Adipocyte (in vitro differentiated cells): ENCODE measurements at regions not wholly inside any gene's neighbourhood (a gene's known extent, or its start where the extent isn't known, plus 50 kb on each side); places are given as distances from the start of the nearest gene placed in this dataset.

Experiments used
- DNase-seq: peaks from one replicate; pipeline ENCODE4 v3.0.0-alpha.2; 2015; ENCODE audit warnings: low read depth
- H3K27me3 ChIP-seq: replicated peaks from 2 replicates; pipeline ENCODE4 v1.7.0; 2013; ENCODE audit warnings: mild to moderate bottlenecking, low read length, moderate library complexity; ENCODE audit not compliant: control insufficient read depth, insufficient read depth
- H3K36me3 ChIP-seq: 2 replicates; pipeline ENCODE4 v1.7.0; 2013; ENCODE audit warnings: low read length, mild to moderate bottlenecking, moderate library complexity; ENCODE audit not compliant: control insufficient read depth, insufficient read depth, severe bottlenecking
- H3K4me1 ChIP-seq: 2 replicates; pipeline ENCODE4 v1.7.0; 2013; ENCODE audit warnings: mild to moderate bottlenecking, low read length, moderate library complexity; ENCODE audit not compliant: control insufficient read depth, insufficient read depth
- H3K4me3 ChIP-seq: 2 replicates; pipeline ENCODE4 v1.7.0; 2013; ENCODE audit warnings: mild to moderate bottlenecking, low read length, moderate library complexity
- H3K9ac ChIP-seq: 2 replicates; pipeline ENCODE4 v1.7.0; 2013; ENCODE audit warnings: mild to moderate bottlenecking, low read length, moderate library complexity
- H3K9me3 ChIP-seq: 2 replicates; pipeline ENCODE4 v1.7.0; 2013; ENCODE audit warnings: mild to moderate bottlenecking, low read length, moderate library complexity; ENCODE audit not compliant: control insufficient read depth

DNA sequence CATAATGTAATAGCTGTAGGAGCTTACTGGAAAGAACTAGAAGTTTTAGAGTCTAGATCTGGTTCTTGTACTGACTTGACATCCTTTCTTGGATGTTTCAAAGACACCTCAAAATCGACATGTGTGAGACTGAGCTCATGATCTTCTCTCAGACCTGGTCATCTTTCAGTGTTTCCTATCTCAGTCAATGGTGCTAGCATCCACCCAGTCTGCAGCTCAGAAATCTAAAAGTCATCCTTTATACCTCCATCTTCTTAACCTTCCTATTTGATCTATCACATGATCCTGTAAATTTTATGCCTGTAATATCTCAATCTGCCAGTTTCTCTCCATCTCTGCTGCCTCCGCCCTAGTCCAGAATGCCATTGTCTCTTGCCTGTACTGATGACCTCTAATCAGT lies 301.9 kb upstream of the PITX2 start:
- no peak overlapping the region for H3K9ac ChIP-seq
- no peaks in the 10 kb centered on the region for H3K9me3 ChIP-seq
- DNase-seq, result no peak
- H3K4me3 ChIP-seq, result no peak overlapping the region
- H3K27me3 ChIP-seq, result no peaks in the 10 kb centered on the region
- peaks cover 6% of the 10 kb centered on the region for H3K4me1 ChIP-seq
- no peaks in the 10 kb centered on the region for H3K36me3 ChIP-seq

DNA sequence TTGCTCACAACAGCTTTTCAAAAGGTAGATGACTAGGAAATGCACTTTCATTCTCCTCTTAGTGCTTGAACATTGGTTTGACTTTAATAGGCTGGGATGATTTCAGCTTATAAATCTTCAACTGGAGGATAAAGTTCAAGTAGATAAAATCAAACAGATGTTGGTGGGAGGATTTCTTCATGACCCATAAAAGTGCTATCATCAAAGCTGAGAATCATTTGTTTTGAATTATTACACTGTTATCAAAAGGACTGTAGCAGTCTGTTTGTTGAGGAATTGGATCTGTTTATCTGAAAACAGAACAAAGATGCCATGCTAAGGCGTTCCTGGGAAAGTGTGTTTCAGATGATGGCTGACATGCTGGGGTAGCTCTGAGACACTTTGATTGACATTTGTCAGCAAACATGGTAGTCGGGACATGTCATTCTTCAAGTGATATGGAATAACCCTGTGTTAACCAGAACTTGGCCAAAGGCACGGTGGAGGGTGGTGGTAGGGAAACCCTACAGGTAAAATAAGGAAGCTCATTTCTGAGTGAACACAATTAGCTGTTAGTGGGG lies 304.0 kb upstream of the PITX2 start:
- Histone ChIP-seq H3K36me3 (no peaks in the 10 kb centered on the region), H3K4me3 (no peak overlapping the region), H3K4me1 (peaks cover 6% of the 10 kb centered on the region), H3K9ac (no peak overlapping the region), H3K9me3 (no peaks in the 10 kb centered on the region), H3K27me3 (no peaks in the 10 kb centered on the region)
- no peak for DNase-seq

DNA sequence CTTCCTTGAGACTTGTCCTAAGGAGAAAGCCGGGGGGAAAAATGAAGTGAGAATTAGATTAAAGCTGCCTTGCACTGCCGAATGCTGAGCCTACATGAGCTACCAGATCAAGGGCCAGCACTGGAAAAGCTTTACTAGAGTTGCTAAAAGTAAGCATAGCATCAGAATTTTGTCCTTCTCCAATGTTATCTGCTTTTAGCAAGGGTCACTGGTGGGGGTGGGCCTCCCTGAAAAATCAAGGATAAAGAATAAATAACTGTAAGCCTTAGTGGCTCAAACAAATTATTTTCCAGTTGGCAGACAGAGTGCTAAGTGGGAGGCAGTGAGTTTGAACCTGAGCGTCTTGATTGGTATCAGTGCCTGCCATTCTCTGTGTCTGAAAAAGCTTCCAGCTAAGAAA lies 310.5 kb upstream of the PITX2 start:
- H3K27me3 ChIP-seq, result no peaks in the 10 kb centered on the region
- H3K4me1 ChIP-seq, result no peaks in the 10 kb centered on the region
- no peak for DNase-seq
- H3K9ac ChIP-seq, result no peak overlapping the region
- no peaks in the 10 kb centered on the region for H3K9me3 ChIP-seq
- no peaks in the 10 kb centered on the region for H3K36me3 ChIP-seq
- H3K4me3 ChIP-seq, result no peak overlapping the region

DNA sequence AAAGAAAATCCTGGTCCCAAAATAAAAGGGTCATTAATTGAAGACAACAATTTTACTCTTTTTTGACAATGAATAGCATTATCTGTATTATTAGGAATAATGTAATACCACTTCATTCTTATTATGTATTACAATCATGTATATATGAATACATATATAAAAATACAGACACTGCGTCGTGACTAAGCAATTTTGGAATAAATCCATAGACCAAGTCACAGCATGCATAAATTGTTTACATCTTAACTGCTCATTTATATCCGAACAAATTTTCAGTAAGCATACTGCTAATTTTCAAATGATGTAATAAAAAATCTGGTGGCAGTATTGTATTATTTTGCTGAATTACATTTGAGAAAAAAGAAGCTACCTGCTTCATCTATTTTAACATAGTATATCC lies 321.6 kb upstream of the PITX2 start:
- H3K27me3 ChIP-seq, result no peaks in the 10 kb centered on the region
- H3K4me3 ChIP-seq, result no peak overlapping the region
- DNase-seq, result no peak

DNA sequence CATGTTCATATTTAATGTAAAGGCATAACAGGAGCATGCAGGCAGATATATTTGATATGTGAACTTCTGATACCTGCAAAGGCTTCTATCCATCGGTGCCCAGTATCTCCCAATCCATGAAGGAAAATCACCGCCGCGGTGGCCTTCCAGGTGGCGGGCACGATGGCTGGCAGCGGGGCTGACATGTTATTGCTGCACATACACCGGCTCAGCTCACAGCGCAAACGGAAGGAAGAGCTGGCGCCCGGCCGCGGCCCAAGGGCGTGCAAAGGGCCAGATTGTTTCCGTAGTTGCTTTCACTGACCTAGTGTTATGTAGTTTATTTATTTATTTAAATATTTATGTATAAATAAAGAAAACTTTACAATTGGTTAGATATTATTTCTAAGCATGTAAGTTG lies 322.7 kb upstream of the PITX2 start:
- no peaks in the 10 kb centered on the region for H3K9me3 ChIP-seq
- H3K27me3 ChIP-seq, result no peaks in the 10 kb centered on the region
- DNase-seq, result no peak

More for the DNA sequence above, 321.6 kb upstream of the PITX2 start:
- no peaks in the 10 kb centered on the region for H3K36me3 ChIP-seq
- no peaks in the 10 kb centered on the region for H3K4me1 ChIP-seq
- H3K9ac ChIP-seq, result no peak overlapping the region
- H3K9me3 ChIP-seq, result no peaks in the 10 kb centered on the region

DNA sequence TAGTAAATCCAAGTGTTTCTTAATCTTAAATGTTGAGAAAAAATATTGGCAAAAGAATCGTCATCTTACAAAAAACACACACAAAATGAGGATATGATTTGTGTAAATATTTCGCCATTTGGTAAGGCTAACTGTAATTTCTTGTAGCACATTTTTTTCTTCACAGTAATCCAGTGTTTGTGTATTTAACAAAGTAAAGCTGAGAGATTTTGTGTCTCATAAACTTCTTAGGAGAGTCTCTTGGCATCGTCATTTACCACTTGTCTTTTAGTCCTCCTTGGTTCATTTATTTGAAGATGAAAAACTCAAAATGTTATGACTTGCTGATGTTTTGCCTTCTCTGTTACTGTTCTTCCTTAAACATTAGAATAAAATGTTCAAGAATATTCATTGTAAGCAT lies 326.7 kb upstream of the PITX2 start:
- no peaks in the 10 kb centered on the region for H3K4me1 ChIP-seq
- H3K9me3 ChIP-seq, result no peaks in the 10 kb centered on the region
- H3K4me3 ChIP-seq, result no peak overlapping the region
- peak; percentile 24 for DNase-seq
- H3K9ac ChIP-seq, result no peak overlapping the region
- H3K27me3 ChIP-seq, result no peaks in the 10 kb centered on the region
- no peaks in the 10 kb centered on the region for H3K36me3 ChIP-seq

More for the DNA sequence above, 322.7 kb upstream of the PITX2 start:
- H3K4me1 ChIP-seq, result no peaks in the 10 kb centered on the region
- no peak overlapping the region for H3K9ac ChIP-seq
- no peaks in the 10 kb centered on the region for H3K36me3 ChIP-seq
- no peak overlapping the region for H3K4me3 ChIP-seq

DNA sequence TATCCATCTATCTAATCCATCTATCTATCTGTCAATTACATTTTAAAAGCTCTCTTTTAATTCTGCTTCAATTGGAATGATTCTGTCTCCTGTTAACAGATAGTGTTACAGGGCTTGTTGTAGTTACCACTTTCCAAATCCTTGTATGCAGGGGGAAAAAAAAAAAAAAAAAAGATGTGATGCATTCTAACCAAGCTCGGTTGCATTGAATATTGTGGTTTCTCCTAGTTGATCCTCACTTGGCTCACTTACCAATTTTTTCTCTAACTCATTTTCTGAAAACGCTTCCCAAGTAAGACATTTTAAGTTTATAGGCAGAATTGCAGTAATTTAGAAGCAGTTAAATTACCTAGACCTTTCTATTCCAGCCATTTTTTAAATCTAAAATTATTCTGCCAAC lies 327.9 kb upstream of the PITX2 start:
- DNase-seq, result no peak
- Histone ChIP-seq H3K36me3 (no peaks in the 10 kb centered on the region), H3K9me3 (no peaks in the 10 kb centered on the region), H3K27me3 (no peaks in the 10 kb centered on the region), H3K4me1 (no peaks in the 10 kb centered on the region), H3K9ac (no peak overlapping the region), H3K4me3 (no peak overlapping the region)

DNA sequence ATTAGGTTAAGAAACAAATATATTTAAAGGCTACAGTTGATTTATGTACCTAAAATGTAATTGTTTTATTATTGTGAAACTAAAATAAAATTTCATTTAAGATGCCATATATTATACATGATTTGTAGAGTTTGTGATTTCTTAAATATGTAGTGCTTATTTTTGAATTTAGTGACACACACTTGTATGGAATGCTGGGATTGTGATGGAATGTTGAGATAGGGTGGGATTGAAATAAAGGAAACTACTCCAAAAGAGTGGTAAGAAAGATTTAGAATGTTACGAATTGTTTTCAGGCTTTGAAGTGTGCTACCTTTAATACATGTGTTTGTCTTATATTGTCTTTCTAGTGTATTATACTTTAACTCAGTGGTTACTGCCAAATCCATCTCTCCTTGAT lies 330.3 kb upstream of the PITX2 start:
- H3K9me3 ChIP-seq, result no peaks in the 10 kb centered on the region
- H3K27me3 ChIP-seq, result no peaks in the 10 kb centered on the region
- DNase-seq, result peak; percentile 36
- no peaks in the 10 kb centered on the region for H3K4me1 ChIP-seq
- H3K36me3 ChIP-seq, result no peaks in the 10 kb centered on the region
- no peak overlapping the region for H3K9ac ChIP-seq
- no peak overlapping the region for H3K4me3 ChIP-seq

DNA sequence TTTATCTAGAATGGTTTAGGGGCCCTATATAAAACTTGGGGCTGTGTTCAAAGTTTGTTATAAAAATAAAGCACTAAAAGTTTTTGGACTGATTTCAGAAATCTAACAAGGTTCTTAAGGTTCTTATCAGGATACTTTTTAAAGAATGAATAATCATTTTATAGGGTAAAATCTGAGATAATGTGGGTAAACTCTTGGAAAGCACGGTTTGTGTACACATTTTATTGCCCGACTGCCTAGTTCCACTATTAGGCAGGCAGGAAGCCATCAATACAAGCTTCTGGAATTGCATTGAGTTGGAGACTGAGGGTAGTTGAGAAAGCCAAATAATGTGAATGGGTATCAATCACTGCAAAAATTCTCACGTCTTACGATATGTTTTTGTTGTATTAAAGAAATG lies 331.0 kb upstream of the PITX2 start:
- Histone ChIP-seq H3K27me3 (no peaks in the 10 kb centered on the region), H3K4me1 (peaks cover 6% of the 10 kb centered on the region), H3K9me3 (no peaks in the 10 kb centered on the region), H3K9ac (no peak overlapping the region), H3K36me3 (no peaks in the 10 kb centered on the region), H3K4me3 (no peak overlapping the region)
- no peak for DNase-seq

DNA sequence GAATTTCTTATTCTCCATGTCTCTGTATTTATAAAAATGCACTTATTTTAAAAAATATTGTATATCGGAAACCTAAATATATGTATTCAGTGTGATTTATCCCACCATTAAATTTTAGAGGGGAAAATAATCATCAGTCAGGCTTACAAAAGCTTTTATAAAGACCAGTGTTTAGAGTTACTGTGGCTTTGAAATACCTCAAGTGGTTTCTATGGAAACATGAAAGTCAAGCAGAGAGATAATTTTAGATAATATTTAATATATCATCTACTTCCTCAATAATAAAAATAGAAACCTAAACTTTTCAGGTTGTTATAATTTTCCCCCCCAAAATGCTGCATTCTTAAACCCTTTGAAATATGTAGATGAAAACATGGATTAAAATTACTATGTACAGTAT lies 332.9 kb upstream of the PITX2 start:
- H3K36me3 ChIP-seq, result no peaks in the 10 kb centered on the region
- H3K9ac ChIP-seq, result no peak overlapping the region
- H3K9me3 ChIP-seq, result no peaks in the 10 kb centered on the region
- no peak overlapping the region for H3K4me3 ChIP-seq
- no peak for DNase-seq
- H3K27me3 ChIP-seq, result no peaks in the 10 kb centered on the region
- peaks cover 13% of the 10 kb centered on the region for H3K4me1 ChIP-seq

DNA sequence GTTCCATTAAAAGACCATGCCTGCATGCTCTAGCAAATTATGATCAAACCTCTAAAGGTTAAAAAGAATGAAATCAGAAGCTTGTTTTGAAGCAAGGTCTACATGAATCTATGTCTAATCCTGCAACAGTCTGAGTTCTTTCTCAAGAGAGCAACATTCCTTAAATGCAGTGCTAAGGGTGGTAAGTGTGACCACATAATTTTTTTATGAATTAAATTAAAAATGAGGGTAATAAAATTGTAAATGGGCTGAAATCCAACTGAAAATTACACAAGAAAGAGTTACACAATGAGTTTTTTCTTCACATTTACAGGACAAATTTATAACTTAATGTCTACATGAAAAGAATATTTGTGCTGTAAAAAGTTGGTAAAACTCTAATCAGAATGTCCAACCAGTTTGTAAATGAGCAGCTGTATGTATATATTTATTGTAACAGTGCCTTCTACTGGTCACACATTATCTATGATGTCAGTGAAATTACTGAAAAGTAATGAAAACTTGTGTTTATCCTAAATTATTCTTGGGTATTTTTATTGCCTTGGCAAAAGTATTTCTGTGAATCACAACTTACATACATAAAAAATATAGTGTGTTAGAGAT lies 336.3 kb upstream of the PITX2 start:
- Histone ChIP-seq H3K9ac (no peak overlapping the region), H3K27me3 (peaks cover 6% of the 10 kb centered on the region), H3K4me1 (peaks cover 13% of the 10 kb centered on the region), H3K4me3 (no peak overlapping the region), H3K9me3 (no peaks in the 10 kb centered on the region), H3K36me3 (no peaks in the 10 kb centered on the region)
- peak; percentile 62 for DNase-seq

DNA sequence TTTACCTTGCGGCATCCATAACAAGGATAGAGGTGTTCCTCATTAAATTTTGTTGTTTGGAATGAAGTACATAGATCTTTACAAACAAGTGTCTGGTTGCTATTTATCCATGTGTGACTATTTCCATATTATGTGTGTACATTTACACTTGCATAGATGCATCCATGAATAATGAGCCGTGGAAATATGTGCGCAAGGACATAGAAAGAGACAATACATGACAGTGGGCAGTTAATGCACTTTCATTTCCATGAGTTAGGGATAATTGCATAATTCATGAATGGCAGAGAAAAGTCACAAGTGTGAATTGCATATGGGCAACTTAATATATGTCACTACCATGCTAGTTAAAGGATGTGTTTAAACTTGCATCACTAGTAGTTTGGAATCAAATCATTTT lies 338.2 kb upstream of the PITX2 start:
- H3K27me3 ChIP-seq, result peaks cover 6% of the 10 kb centered on the region
- peaks cover 13% of the 10 kb centered on the region for H3K4me1 ChIP-seq
- H3K36me3 ChIP-seq, result no peaks in the 10 kb centered on the region
- H3K4me3 ChIP-seq, result no peak overlapping the region
- DNase-seq, result no peak
- no peak overlapping the region for H3K9ac ChIP-seq
- no peaks in the 10 kb centered on the region for H3K9me3 ChIP-seq
